Neural crest cell (in vitro differentiated cells): ENCODE measurements at regions not wholly inside any gene's neighbourhood (a gene's known extent, or its start where the extent isn't known, plus 50 kb on each side); places are given as distances from the start of the nearest gene placed in this dataset.

Experiments used
- DNase-seq: peaks from one replicate; pipeline ENCODE4 v3.0.0; 2021; ENCODE audit warnings: low read depth, mixed read lengths, low spot score
- H3K27ac Mint-ChIP-seq: one replicate; pipeline ENCODE4 v1.8.0; 2021; ENCODE audit warnings: mild to moderate bottlenecking, mixed read lengths; ENCODE audit not compliant: unreplicated experiment
- H3K27me3 Mint-ChIP-seq: 2 replicates; pipeline ENCODE4 v1.8.0; 2021; ENCODE audit warnings: low read depth, mild to moderate bottlenecking, mixed read lengths
- H3K36me3 Mint-ChIP-seq: 2 replicates; pipeline ENCODE4 v1.8.0; 2021; ENCODE audit warnings: low read depth, mild to moderate bottlenecking, mixed read lengths
- H3K4me1 Mint-ChIP-seq: 2 replicates; pipeline ENCODE4 v1.8.0; 2021; ENCODE audit warnings: mixed read lengths
- H3K4me3 Mint-ChIP-seq: one replicate; pipeline ENCODE4 v1.8.0; 2021; ENCODE audit warnings: mild to moderate bottlenecking, mixed read lengths
- H3K9me3 Mint-ChIP-seq: 2 replicates; pipeline ENCODE4 v1.8.0; 2021; ENCODE audit warnings: mixed read lengths
- TF ChIP-seq, protein P1 (sequence below): fragments of 200-600 bp; sonication (generic); conservative IDR thresholded peaks from 2 replicates; pipeline ENCODE4 v1.5.0; 2021; ENCODE audit warnings: antibody characterized with exemption, mild to moderate bottlenecking

DNA sequence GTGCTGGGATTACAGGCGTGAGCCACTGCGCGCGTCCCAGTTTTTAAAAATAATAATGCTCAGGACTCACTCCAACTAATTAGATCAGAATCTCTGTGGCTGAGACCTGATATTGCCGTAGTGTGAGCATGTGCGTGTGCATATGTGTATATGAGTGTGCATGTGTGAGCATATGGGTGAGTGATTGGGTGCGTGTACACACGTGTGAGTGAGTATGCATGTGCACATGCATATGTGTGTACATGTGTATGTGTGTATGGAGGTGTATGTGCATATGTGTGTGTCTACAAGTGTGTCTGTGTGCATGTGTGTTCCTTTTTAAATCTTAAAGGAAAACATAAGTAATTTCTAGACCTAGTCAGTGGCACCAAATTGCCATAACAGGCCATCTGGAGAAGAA, 54.8 kb upstream of the CKS2 start:
- Mint-ChIP-seq H3K4me3 (no peak overlapping the region), H3K36me3 (peaks cover 7% of the 10 kb centered on the region), H3K27me3 (no peaks in the 10 kb centered on the region), H3K27ac (no peak overlapping the region), H3K4me1 (no peaks in the 10 kb centered on the region), H3K9me3 (peaks cover 5% of the 10 kb centered on the region)
- DNase-seq, result no peak
- TF ChIP-seq, protein P1, sequence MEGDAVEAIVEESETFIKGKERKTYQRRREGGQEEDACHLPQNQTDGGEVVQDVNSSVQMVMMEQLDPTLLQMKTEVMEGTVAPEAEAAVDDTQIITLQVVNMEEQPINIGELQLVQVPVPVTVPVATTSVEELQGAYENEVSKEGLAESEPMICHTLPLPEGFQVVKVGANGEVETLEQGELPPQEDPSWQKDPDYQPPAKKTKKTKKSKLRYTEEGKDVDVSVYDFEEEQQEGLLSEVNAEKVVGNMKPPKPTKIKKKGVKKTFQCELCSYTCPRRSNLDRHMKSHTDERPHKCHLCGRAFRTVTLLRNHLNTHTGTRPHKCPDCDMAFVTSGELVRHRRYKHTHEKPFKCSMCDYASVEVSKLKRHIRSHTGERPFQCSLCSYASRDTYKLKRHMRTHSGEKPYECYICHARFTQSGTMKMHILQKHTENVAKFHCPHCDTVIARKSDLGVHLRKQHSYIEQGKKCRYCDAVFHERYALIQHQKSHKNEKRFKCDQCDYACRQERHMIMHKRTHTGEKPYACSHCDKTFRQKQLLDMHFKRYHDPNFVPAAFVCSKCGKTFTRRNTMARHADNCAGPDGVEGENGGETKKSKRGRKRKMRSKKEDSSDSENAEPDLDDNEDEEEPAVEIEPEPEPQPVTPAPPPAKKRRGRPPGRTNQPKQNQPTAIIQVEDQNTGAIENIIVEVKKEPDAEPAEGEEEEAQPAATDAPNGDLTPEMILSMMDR, result no peak

- Mint-ChIP-seq H3K4me1 (no peaks in the 10 kb centered on the region), H3K9me3 (peaks cover 5% of the 10 kb centered on the region), H3K36me3 (peaks cover 7% of the 10 kb centered on the region), H3K27me3 (no peaks in the 10 kb centered on the region), H3K4me3 (no peak overlapping the region), H3K27ac (no peak overlapping the region)
- no peak for DNase-seq
- TF ChIP-seq, protein P1, result no peak
Observed at GRCh38 chr9:89256642-89257041, 54.4 kb upstream of the CKS2 start.

- Mint-ChIP-seq H3K9me3 (peaks cover 8% of the 10 kb centered on the region), H3K27me3 (no peaks in the 10 kb centered on the region), H3K36me3 (peaks cover 3% of the 10 kb centered on the region), H3K27ac (no peak overlapping the region), H3K4me1 (no peaks in the 10 kb centered on the region), H3K4me3 (no peak overlapping the region)
- TF ChIP-seq, protein P1, result no peak
- DNase-seq, result no peak
Observed at GRCh38 chr9:89260525-89260924, 50.5 kb upstream of the CKS2 start.
